Testis (tissue), 2 donors: ENCODE measurements at regions not wholly inside any gene's neighbourhood (a gene's known extent, or its start where the extent isn't known, plus 50 kb on each side); places are given as distances from the start of the nearest gene placed in this dataset.

Experiments used
- CTCF ChIP-seq, 3 experiments: fragments of 450-650 bp in 2 of 3; fragments of 200-600 bp in 1 of 3; sonication (generic) in 1 of 3; IDR thresholded peaks; one replicate each; pipeline ENCODE4 v1.5.1; 2016 to 2019; ENCODE audit warnings: antibody characterized with exemption in 3 of 3, mild to moderate bottlenecking in 2 of 3, moderate library complexity in 1 of 3
- POLR2A ChIP-seq: fragments of 450-650 bp; IDR thresholded peaks from one replicate; pipeline ENCODE4 v1.6.1; 2017; ENCODE audit warnings: antibody characterized with exemption, mild to moderate bottlenecking, moderate library complexity

DNA sequence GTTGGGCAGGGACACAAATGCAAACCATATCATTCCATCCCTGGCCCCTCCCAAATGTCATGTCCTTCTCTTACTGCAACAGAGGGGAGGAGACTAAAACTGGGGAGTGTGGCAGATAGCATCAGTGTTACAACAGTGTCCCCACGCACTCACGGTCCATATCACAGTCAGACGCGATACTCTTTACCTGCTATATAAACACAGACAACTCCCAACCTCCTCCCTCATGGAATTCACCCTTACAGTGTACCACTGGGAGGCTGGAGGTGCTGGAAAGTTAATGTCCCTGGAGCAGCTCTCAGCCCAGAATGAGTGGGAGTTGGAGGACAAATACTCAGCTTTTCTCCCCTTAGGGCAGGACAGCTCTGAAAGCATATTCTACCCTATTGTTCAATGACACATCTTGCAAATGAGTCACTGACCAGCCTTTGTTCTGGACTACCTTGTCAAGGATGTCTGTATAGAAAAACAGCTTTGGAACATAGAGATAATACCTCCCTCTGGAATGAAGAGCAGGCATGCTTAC is 445.9 kb downstream of the SETD4 start:
- TF ChIP-seq CTCF (IDR thresholded peaks at IDR 0.05) (no peak), POLR2A (no peak)
